OCI-LY3 (cell line): ENCODE measurements at regions not wholly inside any gene's neighbourhood (a gene's known extent, or its start where the extent isn't known, plus 50 kb on each side); places are given as distances from the start of the nearest gene placed in this dataset.

ENCODE experiments used
- H2AFZ ChIP-seq: fragments of 200-600, 300-600 bp; shearing (Covaris generic); 2 replicates; pipeline ENCODE4 v1.6.0; 2014; ENCODE audit warnings: antibody characterized with exemption, low read depth, low read length
- H3K27ac ChIP-seq: fragments of 200-600, 300-600 bp; sonication (generic); 2 replicates; pipeline ENCODE4 v1.5.1; 2014; ENCODE audit warnings: mild to moderate bottlenecking, low read length, moderate library complexity, mixed read lengths
- H3K27me3 ChIP-seq: fragments of 200-600, 300-600 bp; sonication (generic); 2 replicates; pipeline ENCODE4 v1.6.1; 2014; ENCODE audit warnings: low read depth, low read length, mixed read lengths
- H3K36me3 ChIP-seq: fragments of 200-600, 300-600 bp; sonication (generic); replicated peaks from 2 replicates; pipeline ENCODE3; 2014; ENCODE audit warnings: low read depth, low read length, mixed read lengths
- H3K4me1 ChIP-seq: fragments of 300-600, 200-600 bp; sonication (generic); 2 replicates; pipeline ENCODE4 v1.6.1; 2014; ENCODE audit warnings: low read length, mixed read lengths
- H3K4me2 ChIP-seq: fragments of 200-600, 300-600 bp; sonication (generic); 2 replicates; pipeline ENCODE4 v1.6.1; 2014; ENCODE audit warnings: low read length, mixed read lengths
- H3K4me3 ChIP-seq: fragments of 300-600, 200-600 bp; sonication (generic); 2 replicates; pipeline ENCODE4 v1.5.1; 2014; ENCODE audit warnings: antibody characterized with exemption, mild to moderate bottlenecking, low read length, moderate library complexity
- H3K79me2 ChIP-seq: fragments of 300-600, 200-600 bp; shearing (Covaris generic); 2 replicates; pipeline ENCODE4 v1.6.1; 2014; ENCODE audit warnings: mild to moderate bottlenecking, low read length, mixed read lengths
- H3K9ac ChIP-seq: fragments of 300-600, 200-600 bp; shearing (Covaris generic); 2 replicates; pipeline ENCODE4 v1.6.0; 2014; ENCODE audit warnings: mild to moderate bottlenecking, low read length, moderate library complexity
- H3K9me3 ChIP-seq: fragments of 200-600, 300-600 bp; shearing (Covaris generic); 2 replicates; pipeline ENCODE4 v1.6.1; 2014; ENCODE audit warnings: low read length, mixed read lengths; ENCODE audit not compliant: insufficient read depth
- H4K20me1 ChIP-seq: fragments of 200-600, 300-600 bp; sonication (generic); 2 replicates; pipeline ENCODE4 v1.6.1; 2016; ENCODE audit warnings: low read length, mixed read lengths; ENCODE audit not compliant: insufficient read depth
- EZH2phosphoT487 ChIP-seq: fragments of 200-600 bp; shearing (Covaris generic); IDR thresholded peaks from 2 replicates; pipeline ENCODE4 v1.6.1; 2018; ENCODE audit warnings: antibody characterized with exemption, mixed run types, low read depth
- TF ChIP-seq, protein P1 (sequence below): fragments of 200-600, 300-600 bp; sonication (generic); IDR thresholded peaks from 2 replicates; pipeline ENCODE4 v1.5.1; 2014; ENCODE audit warnings: antibody characterized with exemption, low read length, low read depth

- Histone ChIP-seq H3K9me3 (no peaks in the 10 kb centered on the region), H2AFZ (no peak overlapping the region), H3K27ac (no peak overlapping the region), H3K79me2 (no peaks in the 10 kb centered on the region), H3K4me1 (no peaks in the 10 kb centered on the region), H3K4me3 (no peak overlapping the region), H3K9ac (no peak overlapping the region), H3K4me2 (no peak overlapping the region), H3K27me3 (no peaks in the 10 kb centered on the region), H3K36me3 (no peaks in the 10 kb centered on the region), H4K20me1 (no peaks in the 10 kb centered on the region)
- TF ChIP-seq, protein P1, sequence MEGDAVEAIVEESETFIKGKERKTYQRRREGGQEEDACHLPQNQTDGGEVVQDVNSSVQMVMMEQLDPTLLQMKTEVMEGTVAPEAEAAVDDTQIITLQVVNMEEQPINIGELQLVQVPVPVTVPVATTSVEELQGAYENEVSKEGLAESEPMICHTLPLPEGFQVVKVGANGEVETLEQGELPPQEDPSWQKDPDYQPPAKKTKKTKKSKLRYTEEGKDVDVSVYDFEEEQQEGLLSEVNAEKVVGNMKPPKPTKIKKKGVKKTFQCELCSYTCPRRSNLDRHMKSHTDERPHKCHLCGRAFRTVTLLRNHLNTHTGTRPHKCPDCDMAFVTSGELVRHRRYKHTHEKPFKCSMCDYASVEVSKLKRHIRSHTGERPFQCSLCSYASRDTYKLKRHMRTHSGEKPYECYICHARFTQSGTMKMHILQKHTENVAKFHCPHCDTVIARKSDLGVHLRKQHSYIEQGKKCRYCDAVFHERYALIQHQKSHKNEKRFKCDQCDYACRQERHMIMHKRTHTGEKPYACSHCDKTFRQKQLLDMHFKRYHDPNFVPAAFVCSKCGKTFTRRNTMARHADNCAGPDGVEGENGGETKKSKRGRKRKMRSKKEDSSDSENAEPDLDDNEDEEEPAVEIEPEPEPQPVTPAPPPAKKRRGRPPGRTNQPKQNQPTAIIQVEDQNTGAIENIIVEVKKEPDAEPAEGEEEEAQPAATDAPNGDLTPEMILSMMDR, result no peak
- no peak for TF ChIP-seq EZH2phosphoT487
Measured at GRCh38 chr10:10921826-10922461, 95.7 kb upstream of the CELF2 start.

DNA sequence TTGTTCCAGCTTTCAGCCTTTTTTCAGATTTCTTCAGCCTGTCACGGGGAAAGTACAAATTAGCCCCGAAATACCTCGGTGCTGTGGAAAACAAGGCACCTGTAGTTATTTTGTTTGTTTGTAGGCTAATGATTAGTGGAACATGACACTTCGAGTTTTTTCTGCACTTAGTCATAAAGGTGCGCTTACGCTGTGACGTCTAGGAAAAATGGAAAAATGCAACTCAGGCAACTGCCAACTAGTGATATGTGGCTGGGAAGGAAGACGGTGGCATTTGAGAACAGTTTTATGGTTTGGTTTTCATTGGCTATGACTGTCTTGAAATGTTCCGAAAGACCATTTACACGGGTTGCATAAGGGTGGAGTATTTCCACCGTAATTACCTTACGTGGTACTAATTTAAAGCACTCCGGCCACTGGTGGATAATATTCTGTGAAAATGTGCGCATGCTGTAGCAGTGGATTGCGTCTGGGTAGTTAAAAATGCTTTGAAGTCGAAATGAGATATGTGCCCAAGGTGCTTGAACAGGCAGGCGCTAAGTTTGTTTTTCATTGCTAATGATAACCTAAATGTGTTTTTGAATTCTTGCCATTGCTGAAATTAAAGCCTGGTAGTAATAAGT lies 94.5 kb upstream of the CELF2 start:
- Histone ChIP-seq H3K9me3 (no peaks in the 10 kb centered on the region), H3K4me2 (no peak overlapping the region), H3K36me3 (no peaks in the 10 kb centered on the region), H3K27ac (no peak overlapping the region), H2AFZ (no peak overlapping the region), H3K9ac (no peak overlapping the region), H4K20me1 (no peaks in the 10 kb centered on the region), H3K79me2 (no peaks in the 10 kb centered on the region), H3K27me3 (no peaks in the 10 kb centered on the region), H3K4me3 (no peak overlapping the region), H3K4me1 (no peaks in the 10 kb centered on the region)
- no peak for TF ChIP-seq EZH2phosphoT487
- TF ChIP-seq, protein P1, result no peak

GRCh38 chr10:10925667-10926066 lies 92.0 kb upstream of the CELF2 start:
- TF ChIP-seq, protein P1, result no peak
- no peak for TF ChIP-seq EZH2phosphoT487
- Histone ChIP-seq H2AFZ (no peak overlapping the region), H3K4me1 (no peaks in the 10 kb centered on the region), H4K20me1 (no peaks in the 10 kb centered on the region), H3K9me3 (no peaks in the 10 kb centered on the region), H3K27me3 (no peaks in the 10 kb centered on the region), H3K9ac (no peak overlapping the region), H3K4me3 (no peak overlapping the region), H3K36me3 (no peaks in the 10 kb centered on the region), H3K79me2 (no peaks in the 10 kb centered on the region), H3K4me2 (no peak overlapping the region), H3K27ac (no peak overlapping the region)

- Histone ChIP-seq H3K4me3 (no peak overlapping the region), H3K9ac (no peak overlapping the region), H3K4me2 (no peak overlapping the region), H3K79me2 (no peaks in the 10 kb centered on the region), H3K36me3 (no peaks in the 10 kb centered on the region), H4K20me1 (no peaks in the 10 kb centered on the region), H3K27ac (no peak overlapping the region), H3K4me1 (no peaks in the 10 kb centered on the region), H2AFZ (no peak overlapping the region), H3K9me3 (no peaks in the 10 kb centered on the region), H3K27me3 (no peaks in the 10 kb centered on the region)
- TF ChIP-seq EZH2phosphoT487, result no peak
- TF ChIP-seq, protein P1, result no peak
Measured at GRCh38 chr10:10927608-10928007, 90.1 kb upstream of the CELF2 start.
